ENCODE measurements at regions not wholly inside any gene's neighbourhood (a gene's known extent, or its start where the extent isn't known, plus 50 kb on each side); places are given as distances from the start of the nearest gene placed in this dataset.

- TF ChIP-seq EZH2 (IDR thresholded peaks at IDR 0.05; ENCODE audit: low read length) (no peak), CTCF (optimal IDR thresholded peaks at IDR 0.05 in 1 of 3, IDR thresholded peaks at IDR 0.05 in 1 of 3, conservative IDR thresholded peaks at IDR 0.05 in 1 of 3; ENCODE audit: extremely low read depth in 1 of 3, insufficient read depth in 2 of 3, low read length in 3 of 3) (no peak)
- Histone ChIP-seq H3K27ac (ENCODE audit: control insufficient read depth, insufficient read depth, low read length) (no peak overlapping the region), H2AFZ (ENCODE audit: control insufficient read depth, low read length) (no peak overlapping the region), H3K4me1 (ENCODE audit: control insufficient read depth, extremely low read depth, insufficient read depth, low read length) (no peaks in the 10 kb centered on the region), H3K4me3 (ENCODE audit: control insufficient read depth in 2 of 3, extremely low read depth in 1 of 3, insufficient read depth in 2 of 3, low read depth in 1 of 3, low read length in 3 of 3) (no peak overlapping the region), H3K9me1 (ENCODE audit: control insufficient read depth, extremely low read depth, insufficient read depth, low read length) (no peaks in the 10 kb centered on the region), H3K36me3 (ENCODE audit: control insufficient read depth in 2 of 2, extremely low read depth in 1 of 2, insufficient read depth in 2 of 2, low read length in 2 of 2) (no peaks in the 10 kb centered on the region), H3K27me3 (ENCODE audit: control insufficient read depth, extremely low read depth, insufficient read depth, low read length) (no peaks in the 10 kb centered on the region), H3K79me2 (ENCODE audit: control insufficient read depth, insufficient read depth, low read length) (no peaks in the 10 kb centered on the region), H4K20me1 (ENCODE audit: control insufficient read depth, extremely low read depth, insufficient read depth, low read length) (no peaks in the 10 kb centered on the region), H3K4me2 (ENCODE audit: control insufficient read depth, extremely low read depth, insufficient read depth, low read depth, low read length) (no peak overlapping the region), H3K9me3 (ENCODE audit: control insufficient read depth, low read depth, low read length) (no peaks in the 10 kb centered on the region), H3K9ac (ENCODE audit: control insufficient read depth, extremely low read depth, insufficient read depth, low read length) (no peak overlapping the region)
- dilution Hi-C loops (cut with MboI; ENCODE audit: extremely low pct_ligation_motif_present, low sequenced_read_pairs) = no loop called here
- FAIRE-seq = no peak
- no peak for DNase-seq (ENCODE audit: low read depth, low spot score)
Observed at GRCh38 chr9:29548436-29548835, 1975.2 kb upstream of the C9orf72 start.

- Histone ChIP-seq H3K9me1 (ENCODE audit: control insufficient read depth, extremely low read depth, insufficient read depth, low read length) (no peaks in the 10 kb centered on the region), H3K27ac (ENCODE audit: control insufficient read depth, insufficient read depth, low read length) (no peak overlapping the region), H3K27me3 (ENCODE audit: control insufficient read depth, extremely low read depth, insufficient read depth, low read length) (no peaks in the 10 kb centered on the region), H3K4me2 (ENCODE audit: control insufficient read depth, extremely low read depth, insufficient read depth, low read depth, low read length) (no peak overlapping the region), H3K9ac (ENCODE audit: control insufficient read depth, extremely low read depth, insufficient read depth, low read length) (no peak overlapping the region), H3K9me3 (ENCODE audit: control insufficient read depth, low read depth, low read length) (no peaks in the 10 kb centered on the region), H2AFZ (ENCODE audit: control insufficient read depth, low read length) (no peak overlapping the region), H3K4me1 (ENCODE audit: control insufficient read depth, extremely low read depth, insufficient read depth, low read length) (no peaks in the 10 kb centered on the region), H3K79me2 (ENCODE audit: control insufficient read depth, insufficient read depth, low read length) (no peaks in the 10 kb centered on the region), H4K20me1 (ENCODE audit: control insufficient read depth, extremely low read depth, insufficient read depth, low read length) (no peaks in the 10 kb centered on the region), H3K4me3 (ENCODE audit: control insufficient read depth in 2 of 3, extremely low read depth in 1 of 3, insufficient read depth in 2 of 3, low read depth in 1 of 3, low read length in 3 of 3) (no peak overlapping the region), H3K36me3 (ENCODE audit: control insufficient read depth in 2 of 2, extremely low read depth in 1 of 2, insufficient read depth in 2 of 2, low read length in 2 of 2) (no peaks in the 10 kb centered on the region)
- dilution Hi-C loops (cut with MboI; ENCODE audit: extremely low pct_ligation_motif_present, low sequenced_read_pairs) = no loop called here
- FAIRE-seq (no peak), DNase-seq (ENCODE audit: low read depth, low spot score) (no peak)
- TF ChIP-seq EZH2 (IDR thresholded peaks at IDR 0.05; ENCODE audit: low read length) (no peak), CTCF (optimal IDR thresholded peaks at IDR 0.05 in 1 of 3, IDR thresholded peaks at IDR 0.05 in 1 of 3, conservative IDR thresholded peaks at IDR 0.05 in 1 of 3; ENCODE audit: extremely low read depth in 1 of 3, insufficient read depth in 2 of 3, low read length in 3 of 3) (no peak)
Observed at GRCh38 chr9:29555502-29555901, 1982.2 kb upstream of the C9orf72 start.

Data from keratinocyte (primary cell).